ENCODE measurements at regions not wholly inside any gene's neighbourhood (a gene's known extent, or its start where the extent isn't known, plus 50 kb on each side); places are given as distances from the start of the nearest gene placed in this dataset.
A peak's percentile ranks its signal among the peaks of the same experiment; 100 is the strongest.

DNA sequence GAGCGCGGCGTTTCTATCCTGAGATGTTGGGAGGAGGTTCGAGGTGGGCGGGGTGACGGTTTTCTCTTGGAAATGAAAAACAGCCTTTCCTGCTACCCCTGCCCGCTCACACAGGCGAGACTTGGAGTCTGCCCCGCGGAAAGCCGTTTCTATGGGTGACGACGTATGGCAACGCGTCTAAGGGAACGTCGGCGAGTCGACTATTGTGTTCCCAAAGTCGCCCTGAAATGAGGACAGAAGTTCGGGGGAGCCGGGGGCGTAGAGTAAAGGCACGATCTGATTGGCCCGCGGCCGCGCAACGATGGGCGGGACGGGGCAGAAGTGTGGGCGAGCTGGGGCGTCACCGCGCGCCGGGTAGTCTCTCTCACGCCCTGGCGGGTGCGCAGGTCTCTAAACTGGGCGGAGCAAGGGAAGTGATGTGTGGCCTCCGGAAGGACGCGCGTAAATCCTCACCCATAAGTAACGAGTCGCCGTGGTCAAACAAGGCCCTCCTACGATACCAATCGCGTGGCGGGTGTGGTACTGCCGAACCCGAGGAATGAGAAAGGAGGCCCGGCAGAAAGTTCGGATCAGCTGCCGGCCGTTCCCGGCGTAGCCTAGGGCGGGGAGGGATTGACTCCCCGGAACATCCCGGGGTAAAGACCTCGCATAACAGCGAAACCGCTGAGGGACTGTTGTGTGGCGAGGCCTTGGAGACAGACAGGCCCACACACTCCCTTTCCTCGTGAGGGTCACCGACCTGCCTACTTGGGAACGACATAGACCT, 89.6 kb downstream of the FAM161A start:
- DNase-seq (ENCODE audit: extremely low spot score, unreplicated experiment): peak; percentile 97
- no peaks in the 10 kb centered on the region for H3K27me3 Mint-ChIP-seq
- H3K36me3 Mint-ChIP-seq: no peaks in the 10 kb centered on the region
- H3K4me1 Mint-ChIP-seq (ENCODE audit: unreplicated experiment): no peaks in the 10 kb centered on the region
- peak; percentile 7 for TF ChIP-seq CTCF (conservative IDR thresholded peaks at IDR 0.05)
- H3K4me3 Mint-ChIP-seq: peak overlapping the region; percentile 97
- H3K9me3 Mint-ChIP-seq: peaks cover 5% of the 10 kb centered on the region
- peak overlapping the region; percentile 100 for H3K27ac Mint-ChIP-seq

DNA sequence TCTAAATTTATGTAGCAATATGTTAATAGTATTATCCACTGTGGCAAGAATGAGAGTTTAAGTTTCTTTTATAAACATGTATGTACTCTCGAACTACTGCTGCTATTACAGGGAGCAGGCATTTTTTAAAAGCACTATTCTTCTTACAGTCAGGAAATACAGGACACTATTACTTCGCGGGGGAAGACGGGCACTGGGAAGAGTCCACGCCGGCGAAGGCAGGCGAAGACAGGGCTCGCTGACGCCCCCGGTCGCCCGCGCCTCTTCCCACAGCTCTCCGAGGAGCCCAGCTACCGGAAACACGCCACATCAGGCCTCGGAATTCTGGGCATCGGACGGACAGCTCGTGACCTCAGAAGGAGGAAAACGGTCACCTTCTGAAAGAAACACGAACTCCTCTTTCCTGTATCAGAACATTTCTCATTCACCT, 90.2 kb downstream of the FAM161A start:
- DNase-seq (ENCODE audit: extremely low spot score, unreplicated experiment): peak; percentile 76
- H3K4me1 Mint-ChIP-seq (ENCODE audit: unreplicated experiment): no peaks in the 10 kb centered on the region
- H3K27me3 Mint-ChIP-seq: no peaks in the 10 kb centered on the region
- peak overlapping the region; percentile 100 for H3K27ac Mint-ChIP-seq
- H3K4me3 Mint-ChIP-seq: peak overlapping the region; percentile 97
- peak; percentile 16 for TF ChIP-seq CTCF (conservative IDR thresholded peaks at IDR 0.05)
- peaks cover 5% of the 10 kb centered on the region for H3K9me3 Mint-ChIP-seq
- H3K36me3 Mint-ChIP-seq: no peaks in the 10 kb centered on the region

DNA sequence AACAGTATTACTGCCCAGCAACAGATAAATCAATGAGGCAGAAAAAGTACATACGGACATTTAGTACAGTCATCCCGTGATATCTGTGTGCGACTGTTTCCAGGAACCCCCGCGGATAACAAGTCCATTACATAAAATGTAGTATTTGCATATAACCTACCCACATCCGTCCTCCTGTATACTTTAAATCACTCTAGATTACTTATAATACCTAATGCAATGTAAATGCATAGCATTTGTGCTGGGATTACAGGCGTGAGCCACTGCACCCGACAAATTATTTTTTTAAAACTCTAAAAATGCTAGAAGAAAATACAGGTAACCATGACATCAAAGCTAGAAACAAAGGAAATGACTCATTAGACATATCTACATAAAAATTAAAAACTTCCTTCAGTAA, 91.6 kb downstream of the FAM161A start:
- peaks cover 5% of the 10 kb centered on the region for H3K9me3 Mint-ChIP-seq
- no peaks in the 10 kb centered on the region for H3K27me3 Mint-ChIP-seq
- no peak overlapping the region for H3K27ac Mint-ChIP-seq
- H3K4me1 Mint-ChIP-seq (ENCODE audit: unreplicated experiment): no peaks in the 10 kb centered on the region
- no peak overlapping the region for H3K4me3 Mint-ChIP-seq
- TF ChIP-seq CTCF (conservative IDR thresholded peaks at IDR 0.05): no peak
- no peaks in the 10 kb centered on the region for H3K36me3 Mint-ChIP-seq
- DNase-seq (ENCODE audit: extremely low spot score, unreplicated experiment): no peak

DNA sequence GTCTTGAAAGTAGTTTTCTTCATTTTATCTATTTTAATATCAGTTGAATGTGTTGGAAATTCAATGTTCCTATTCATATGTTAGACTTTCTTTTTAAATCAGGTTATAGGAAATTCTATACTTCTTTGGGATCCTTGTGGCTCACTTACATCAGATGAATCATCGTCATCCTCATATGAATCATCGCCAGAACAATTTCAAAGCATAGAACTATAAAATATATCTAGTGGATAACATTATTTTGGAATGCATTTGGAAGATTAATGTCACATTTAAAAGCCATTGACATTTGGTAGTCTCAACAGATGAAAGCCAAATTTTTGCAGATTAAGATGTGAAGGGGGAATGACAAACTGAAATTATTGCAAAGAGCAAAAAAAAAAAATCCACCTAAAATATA, 94.1 kb downstream of the FAM161A start:
- Mint-ChIP-seq H3K9me3 (peaks cover 5% of the 10 kb centered on the region), H3K36me3 (no peaks in the 10 kb centered on the region), H3K27ac (no peak overlapping the region), H3K4me3 (no peak overlapping the region), H3K27me3 (no peaks in the 10 kb centered on the region), H3K4me1 (ENCODE audit: unreplicated experiment) (no peaks in the 10 kb centered on the region)
- no peak for TF ChIP-seq CTCF (conservative IDR thresholded peaks at IDR 0.05)
- no peak for DNase-seq (ENCODE audit: extremely low spot score, unreplicated experiment)

GRCh38 chr2:61759005-61759404, 94.9 kb downstream of the FAM161A start:
- H3K36me3 Mint-ChIP-seq: no peaks in the 10 kb centered on the region
- no peak for DNase-seq (ENCODE audit: extremely low spot score, unreplicated experiment)
- H3K9me3 Mint-ChIP-seq: no peaks in the 10 kb centered on the region
- no peaks in the 10 kb centered on the region for H3K4me1 Mint-ChIP-seq (ENCODE audit: unreplicated experiment)
- H3K4me3 Mint-ChIP-seq: no peak overlapping the region
- no peaks in the 10 kb centered on the region for H3K27me3 Mint-ChIP-seq
- no peak for TF ChIP-seq CTCF (conservative IDR thresholded peaks at IDR 0.05)
- no peak overlapping the region for H3K27ac Mint-ChIP-seq
